Transverse colon (tissue), 4 donors: ENCODE measurements at regions not wholly inside any gene's neighbourhood (a gene's known extent, or its start where the extent isn't known, plus 50 kb on each side); places are given as distances from the start of the nearest gene placed in this dataset.
"Not testable (repeated sequence)": the region's sequence is repeated elsewhere in the genome, so short reads cannot be mapped to it uniquely, and the experiment has no call there.

Source experiments
- DNase-seq: peaks from one replicate; pipeline ENCODE4 v3.0.0-alpha.2; 2019
- H3K27ac ChIP-seq, 4 donors: fragments of 200-600 bp; sonication (generic); 2 replicates each; pipeline ENCODE4 v1.5.1; 2016 to 2018; ENCODE audit warnings: inconsistent platforms in 4 of 4
- H3K27me3 ChIP-seq: fragments of 200-600 bp; sonication (generic); 2 replicates; pipeline ENCODE4 v1.5.1; 2017; ENCODE audit warnings: inconsistent platforms
- H3K36me3 ChIP-seq, 4 donors: fragments of 200-600 bp; sonication (generic); 2 replicates each; pipeline ENCODE4 v1.5.1; 2017 to 2019; ENCODE audit warnings: inconsistent platforms in 4 of 4
- H3K4me1 ChIP-seq, 4 donors: fragments of 200-600 bp; sonication (generic); 2 replicates each; pipeline ENCODE4 v1.5.1; 2017 to 2020; ENCODE audit warnings: inconsistent platforms in 4 of 4
- H3K4me3 ChIP-seq, 4 donors: fragments of 200-600 bp; sonication (generic); 1 replicate in 1 of 4; 2 replicates in 3 of 4; pipeline versions ENCODE4 v1.5.1 to v1.6.1; 2017 to 2019; ENCODE audit warnings: inconsistent platforms in 4 of 4
- H3K9me3 ChIP-seq, 2 donors: fragments of 200-600 bp; sonication (generic); 2 replicates each; pipeline ENCODE4 v1.5.1; 2017 to 2019; ENCODE audit warnings: inconsistent platforms in 2 of 2
- EP300 ChIP-seq: sonication (generic); formaldehyde crosslinking; IDR thresholded peaks from one replicate; pipeline ENCODE4 v1.6.1; 2017; ENCODE audit warnings: antibody characterized with exemption, low read depth
- POLR2A ChIP-seq: fragments of 450-650 bp; IDR thresholded peaks from one replicate; pipeline ENCODE4 v1.6.1; 2016; ENCODE audit warnings: antibody characterized with exemption, mild to moderate bottlenecking, moderate library complexity
- POLR2AphosphoS5 ChIP-seq, 3 donors: sonication (generic); formaldehyde crosslinking; IDR thresholded peaks; one replicate each; pipeline ENCODE4 v1.6.1; 2016; ENCODE audit warnings: antibody characterized with exemption in 3 of 3
- WGBS, 2 donors: methylation state at CpG; one replicate each; pipeline ENCODE4 v1.1.5; 2018; ENCODE audit warnings: low coverage in 1 of 2; 5-methylcytosine and 5-hydroxymethylcytosine counted together
- in situ Hi-C, 4 donors: fragments of 200-750 bp; cut with MboI; loops; one replicate each; pipeline versions ENCODE4 v1.15.0 to v1.15.1; 2017; ENCODE audit warnings: low sequenced_read_pairs in 3 of 4, low pct_ligation_motif_present in 1 of 4, low pct_unique_long_range_greater_than_20kb in 1 of 4
- intact Hi-C: fragments of 100-400 bp; cut with DNase I; formaldehyde crosslinking; loops from one replicate; pipeline ENCODE4 v1.15.1; 2023; ENCODE audit warnings: low total_unique reads
- TF ChIP-seq, protein P1 (sequence below), 5 experiments: fragments of 200-600 bp in 3 of 5; fragments of 450-650 bp in 2 of 5; sonication (generic) in 3 of 5; IDR thresholded peaks; 1 replicate in 2 of 5; 2 replicates in 3 of 5; pipeline ENCODE4 v1.5.1; 2016 to 2017; ENCODE audit warnings: antibody characterized with exemption in 5 of 5, inconsistent platforms in 3 of 5, mild to moderate bottlenecking in 2 of 5, moderate library complexity in 1 of 5

GRCh38 chr11:90997241-90997640 is 774.4 kb upstream of the CHORDC1 start:
- in situ Hi-C loops (no loop called here), intact Hi-C loops (no loop called here)
- peaks cover 0 to 5% of the 10 kb centered on the region in 2 donors for H3K9me3 ChIP-seq
- H3K4me1 ChIP-seq, result no peaks in the 10 kb centered on the region
- no peak for DNase-seq
- no peaks in the 10 kb centered on the region for H3K36me3 ChIP-seq
- TF ChIP-seq, protein P1, sequence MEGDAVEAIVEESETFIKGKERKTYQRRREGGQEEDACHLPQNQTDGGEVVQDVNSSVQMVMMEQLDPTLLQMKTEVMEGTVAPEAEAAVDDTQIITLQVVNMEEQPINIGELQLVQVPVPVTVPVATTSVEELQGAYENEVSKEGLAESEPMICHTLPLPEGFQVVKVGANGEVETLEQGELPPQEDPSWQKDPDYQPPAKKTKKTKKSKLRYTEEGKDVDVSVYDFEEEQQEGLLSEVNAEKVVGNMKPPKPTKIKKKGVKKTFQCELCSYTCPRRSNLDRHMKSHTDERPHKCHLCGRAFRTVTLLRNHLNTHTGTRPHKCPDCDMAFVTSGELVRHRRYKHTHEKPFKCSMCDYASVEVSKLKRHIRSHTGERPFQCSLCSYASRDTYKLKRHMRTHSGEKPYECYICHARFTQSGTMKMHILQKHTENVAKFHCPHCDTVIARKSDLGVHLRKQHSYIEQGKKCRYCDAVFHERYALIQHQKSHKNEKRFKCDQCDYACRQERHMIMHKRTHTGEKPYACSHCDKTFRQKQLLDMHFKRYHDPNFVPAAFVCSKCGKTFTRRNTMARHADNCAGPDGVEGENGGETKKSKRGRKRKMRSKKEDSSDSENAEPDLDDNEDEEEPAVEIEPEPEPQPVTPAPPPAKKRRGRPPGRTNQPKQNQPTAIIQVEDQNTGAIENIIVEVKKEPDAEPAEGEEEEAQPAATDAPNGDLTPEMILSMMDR (IDR thresholded peaks at IDR 0.05), result no peak
- no peak for TF ChIP-seq POLR2AphosphoS5 (IDR thresholded peaks at IDR 0.05)
- TF ChIP-seq POLR2A, result no peak
- no peak for TF ChIP-seq EP300
- WGBS, 2 donors, result 48 to 58% methylated on average over 3 of the region's 3 CpGs
- no peak overlapping the region for H3K27ac ChIP-seq
- no peak overlapping the region for H3K4me3 ChIP-seq
- H3K27me3 ChIP-seq, result no peaks in the 10 kb centered on the region

- H3K36me3 ChIP-seq, in situ Hi-C loops, DNase-seq, H3K4me1 ChIP-seq, H3K27me3 ChIP-seq, H3K9me3 ChIP-seq, H3K4me3 ChIP-seq, H3K27ac ChIP-seq, intact Hi-C loops: not testable (repeated sequence)
- WGBS, 2 donors, result 82 to 100% methylated on average over 3 to 22 of the region's 22 CpGs
Measured at GRCh38 chr11:90972159-90972558, 749.3 kb upstream of the CHORDC1 start.

DNA sequence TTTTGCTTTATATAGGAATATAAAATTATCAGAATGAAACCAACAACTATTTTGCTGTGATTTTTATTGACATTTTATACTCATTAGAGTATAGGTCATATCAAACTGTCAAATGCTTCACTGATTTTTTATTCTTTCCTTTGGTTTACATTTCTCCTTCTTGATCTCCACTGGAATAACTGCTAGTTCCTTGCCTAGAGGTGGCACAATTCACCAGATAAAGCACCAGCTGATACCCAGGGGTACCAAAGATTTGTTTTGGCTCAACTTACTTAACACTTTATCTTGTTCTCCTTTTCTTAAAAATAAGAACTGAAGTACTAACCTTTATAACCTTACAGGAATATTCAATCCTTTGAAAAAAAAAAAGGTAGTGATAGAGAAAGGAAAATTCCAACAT is 725.1 kb upstream of the CHORDC1 start:
- no peaks in the 10 kb centered on the region for H3K4me1 ChIP-seq
- no peaks in the 10 kb centered on the region for H3K27me3 ChIP-seq
- peaks cover 0 to 3% of the 10 kb centered on the region in 2 donors for H3K9me3 ChIP-seq
- H3K36me3 ChIP-seq, result no peaks in the 10 kb centered on the region
- intact Hi-C loops, result no loop called here
- TF ChIP-seq POLR2A (no peak), EP300 (no peak), POLR2AphosphoS5 (IDR thresholded peaks at IDR 0.05) (no peak)
- TF ChIP-seq, protein P1 (IDR thresholded peaks at IDR 0.05), result no peak
- in situ Hi-C loops, result no loop called here
- DNase-seq, result no peak
- H3K4me3 ChIP-seq, result no peak overlapping the region
- no peak overlapping the region for H3K27ac ChIP-seq

GRCh38 chr11:90930252-90930651 is 707.4 kb upstream of the CHORDC1 start:
- Histone ChIP-seq H3K9me3 (peaks cover 0 to 3% of the 10 kb centered on the region in 2 donors), H3K4me1 (no peaks in the 10 kb centered on the region), H3K27me3 (no peaks in the 10 kb centered on the region), H3K4me3 (no peak overlapping the region), H3K36me3 (no peaks in the 10 kb centered on the region), H3K27ac (no peak overlapping the region)
- intact Hi-C loops, result no loop called here
- WGBS, 2 donors, result 44% methylated on average over 1 of the region's 1 CpG; no CpG with 5 or more reads in 1 of the 2 donors
- no peak for TF ChIP-seq EP300
- TF ChIP-seq POLR2A, result no peak
- TF ChIP-seq, protein P1 (IDR thresholded peaks at IDR 0.05), result no peak
- TF ChIP-seq POLR2AphosphoS5 (IDR thresholded peaks at IDR 0.05), result no peak
- in situ Hi-C loops, result no loop called here
- no peak for DNase-seq

- H3K27ac ChIP-seq, result no peak overlapping the region
- intact Hi-C loops, result no loop called here
- TF ChIP-seq, protein P1 (IDR thresholded peaks at IDR 0.05), result no peak
- no peak for TF ChIP-seq POLR2AphosphoS5 (IDR thresholded peaks at IDR 0.05)
- no peak for TF ChIP-seq POLR2A
Measured at GRCh38 chr11:90919332-90919731, 696.5 kb upstream of the CHORDC1 start.

More at GRCh38 chr11:90919332-90919731, 696.5 kb upstream of the CHORDC1 start:
- no peaks in the 10 kb centered on the region for H3K4me1 ChIP-seq
- in situ Hi-C loops, result no loop called here
- no peaks in the 10 kb centered on the region for H3K36me3 ChIP-seq
- no peaks in the 10 kb centered on the region for H3K27me3 ChIP-seq
- no peak overlapping the region for H3K4me3 ChIP-seq
- DNase-seq, result no peak
- H3K9me3 ChIP-seq, result no peaks in the 10 kb centered on the region
- 22 to 27% methylated on average over 2 of the region's 2 CpGs for WGBS, 2 donors
